22Rv1 (cell line): ENCODE measurements at regions not wholly inside any gene's neighbourhood (a gene's known extent, or its start where the extent isn't known, plus 50 kb on each side); places are given as distances from the start of the nearest gene placed in this dataset.

ENCODE experiments used
- H3K27ac ChIP-seq: fragments of 450-650 bp; 2 replicates; pipeline ENCODE4 v1.5.1; 2017
- ZFX ChIP-seq: fragments of 450-650 bp; IDR thresholded peaks from 2 replicates; pipeline ENCODE4 v1.6.1; 2017; ENCODE audit warnings: antibody characterized with exemption, borderline replicate concordance
- TF ChIP-seq, protein P1 (sequence below): fragments of 450-650 bp; IDR thresholded peaks from 2 replicates; pipeline ENCODE4 v1.5.1; 2017; ENCODE audit warnings: mild to moderate bottlenecking

DNA sequence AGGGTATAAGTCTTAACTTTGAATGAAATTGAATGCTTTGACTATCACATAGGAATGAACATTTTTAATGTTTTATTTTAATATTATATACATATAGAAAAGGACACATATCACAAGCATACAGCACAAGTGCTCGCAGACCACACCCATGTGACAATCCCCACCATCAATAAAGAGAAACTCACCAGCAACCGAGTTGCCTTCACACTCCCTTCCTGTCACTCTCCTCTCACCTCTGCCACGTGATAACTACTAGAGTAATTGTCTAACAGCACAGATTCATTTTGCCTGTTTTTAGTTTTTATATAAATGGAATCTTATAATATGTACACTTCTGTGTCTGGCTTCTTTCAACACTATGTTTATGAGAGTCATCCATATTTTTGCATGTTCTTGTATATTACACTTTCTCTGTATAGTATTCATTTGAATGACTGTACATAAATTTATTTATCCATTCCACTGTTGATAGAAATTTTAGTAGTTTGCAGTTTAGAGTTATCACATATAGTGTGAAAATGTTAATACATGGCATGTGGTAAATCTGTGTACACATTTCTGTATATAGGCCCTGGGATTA, 304.9 kb upstream of the DUSP10 start:
- TF ChIP-seq, protein P1, sequence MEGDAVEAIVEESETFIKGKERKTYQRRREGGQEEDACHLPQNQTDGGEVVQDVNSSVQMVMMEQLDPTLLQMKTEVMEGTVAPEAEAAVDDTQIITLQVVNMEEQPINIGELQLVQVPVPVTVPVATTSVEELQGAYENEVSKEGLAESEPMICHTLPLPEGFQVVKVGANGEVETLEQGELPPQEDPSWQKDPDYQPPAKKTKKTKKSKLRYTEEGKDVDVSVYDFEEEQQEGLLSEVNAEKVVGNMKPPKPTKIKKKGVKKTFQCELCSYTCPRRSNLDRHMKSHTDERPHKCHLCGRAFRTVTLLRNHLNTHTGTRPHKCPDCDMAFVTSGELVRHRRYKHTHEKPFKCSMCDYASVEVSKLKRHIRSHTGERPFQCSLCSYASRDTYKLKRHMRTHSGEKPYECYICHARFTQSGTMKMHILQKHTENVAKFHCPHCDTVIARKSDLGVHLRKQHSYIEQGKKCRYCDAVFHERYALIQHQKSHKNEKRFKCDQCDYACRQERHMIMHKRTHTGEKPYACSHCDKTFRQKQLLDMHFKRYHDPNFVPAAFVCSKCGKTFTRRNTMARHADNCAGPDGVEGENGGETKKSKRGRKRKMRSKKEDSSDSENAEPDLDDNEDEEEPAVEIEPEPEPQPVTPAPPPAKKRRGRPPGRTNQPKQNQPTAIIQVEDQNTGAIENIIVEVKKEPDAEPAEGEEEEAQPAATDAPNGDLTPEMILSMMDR, result no peak
- TF ChIP-seq ZFX, result no peak
- H3K27ac ChIP-seq, result no peak overlapping the region

DNA sequence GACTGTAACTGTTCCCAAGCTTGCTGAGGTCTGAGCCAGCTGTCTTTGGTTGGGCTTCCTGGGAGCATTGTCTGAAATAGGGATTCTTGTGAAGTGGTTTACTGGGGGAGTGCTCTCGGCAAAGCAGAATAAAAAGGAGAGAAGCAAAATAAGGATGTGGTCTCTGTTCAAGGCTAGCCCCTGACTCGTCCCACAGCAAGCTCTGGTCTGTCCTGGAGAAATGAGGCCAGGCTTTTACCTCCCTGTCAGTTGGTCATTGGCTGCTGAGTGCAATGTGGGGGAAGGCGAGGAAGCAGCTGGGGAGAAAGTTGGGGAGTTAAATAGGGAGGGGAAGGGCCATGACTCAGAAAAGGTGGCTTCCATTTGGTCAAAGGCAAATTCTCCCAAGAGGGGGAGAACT, 303.9 kb upstream of the DUSP10 start:
- TF ChIP-seq ZFX, result no peak
- TF ChIP-seq, protein P1, result no peak
- no peak overlapping the region for H3K27ac ChIP-seq

DNA sequence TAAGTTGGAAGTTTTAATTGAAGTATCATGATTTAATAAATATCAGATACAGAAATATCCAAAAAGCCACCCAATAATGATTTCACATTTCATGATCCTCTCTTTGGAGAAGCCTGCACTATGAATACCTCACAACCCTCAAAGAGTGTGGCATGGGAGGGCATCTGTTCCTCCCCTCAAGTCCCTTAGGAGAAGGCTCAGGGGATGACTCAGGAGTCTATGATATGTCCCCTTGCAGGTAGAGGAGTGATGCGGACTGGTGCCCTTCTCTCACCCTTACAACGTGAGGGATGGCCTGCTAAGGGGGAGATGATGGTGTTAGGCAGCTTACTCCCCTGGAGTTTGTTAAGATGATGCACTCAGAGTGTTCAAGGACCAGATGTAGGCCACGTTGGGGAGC, 303.3 kb upstream of the DUSP10 start:
- TF ChIP-seq ZFX, result no peak
- TF ChIP-seq, protein P1, result no peak
- no peak overlapping the region for H3K27ac ChIP-seq

DNA sequence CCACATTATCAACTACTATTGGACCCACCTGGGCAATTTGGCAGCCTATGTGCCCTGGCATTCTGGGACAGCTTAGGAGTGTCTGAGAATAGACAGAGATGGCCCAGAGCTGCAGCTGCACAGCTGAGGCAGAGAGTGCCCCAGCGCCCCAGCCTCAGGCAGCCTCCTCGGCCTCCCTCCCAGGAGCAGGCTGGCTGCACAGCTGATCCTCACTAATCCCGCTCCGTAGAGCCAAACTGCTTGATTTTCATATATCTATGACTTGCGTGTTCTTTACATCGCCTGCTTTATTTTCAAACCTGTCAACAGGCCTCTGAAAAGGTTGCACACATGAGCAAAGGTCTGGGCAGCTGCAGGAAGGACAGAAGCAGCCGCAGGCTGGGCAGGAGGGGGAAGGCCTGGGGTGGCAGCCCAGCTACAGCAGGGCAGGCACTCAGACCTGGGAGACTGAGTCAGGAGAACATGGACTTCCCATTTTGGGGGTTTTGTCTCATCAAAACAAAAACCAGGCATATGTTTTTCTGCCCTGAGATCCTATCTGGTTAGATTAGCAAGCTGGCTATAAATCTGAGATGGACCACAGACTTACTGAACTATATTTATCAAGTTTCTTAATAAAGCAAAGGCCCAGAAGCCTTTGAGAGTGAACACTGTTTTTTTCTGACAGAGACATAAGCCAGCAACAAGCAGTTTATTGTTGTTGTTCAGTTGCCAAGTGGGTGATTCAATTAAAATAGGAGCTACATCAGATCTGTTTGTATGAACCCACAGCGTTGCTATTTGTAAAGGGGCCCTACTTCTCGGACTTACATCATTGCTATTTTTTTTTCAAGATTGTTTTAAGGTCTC, 301.8 kb upstream of the DUSP10 start:
- no peak for TF ChIP-seq ZFX
- TF ChIP-seq, protein P1, result no peak
- H3K27ac ChIP-seq, result no peak overlapping the region

DNA sequence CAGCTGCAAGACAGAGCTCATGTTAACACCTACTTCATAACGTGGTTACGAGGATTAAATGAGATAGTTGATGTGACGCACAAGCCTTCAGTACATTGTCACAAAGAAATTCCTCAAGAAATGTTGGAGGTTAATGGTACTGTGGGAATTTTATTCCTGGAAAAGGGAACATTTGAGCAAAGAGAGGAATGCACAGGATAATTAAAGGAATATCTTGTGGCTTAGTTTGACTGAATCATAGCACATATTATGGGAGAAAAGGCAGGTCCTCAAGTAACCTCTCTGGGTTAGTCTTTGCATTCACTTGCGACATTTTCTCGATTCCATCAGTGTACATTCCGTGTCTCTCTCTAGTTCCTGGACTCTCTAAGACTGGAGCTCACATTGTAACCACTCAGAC, 300.2 kb upstream of the DUSP10 start:
- TF ChIP-seq, protein P1, result no peak
- no peak for TF ChIP-seq ZFX
- no peak overlapping the region for H3K27ac ChIP-seq

DNA sequence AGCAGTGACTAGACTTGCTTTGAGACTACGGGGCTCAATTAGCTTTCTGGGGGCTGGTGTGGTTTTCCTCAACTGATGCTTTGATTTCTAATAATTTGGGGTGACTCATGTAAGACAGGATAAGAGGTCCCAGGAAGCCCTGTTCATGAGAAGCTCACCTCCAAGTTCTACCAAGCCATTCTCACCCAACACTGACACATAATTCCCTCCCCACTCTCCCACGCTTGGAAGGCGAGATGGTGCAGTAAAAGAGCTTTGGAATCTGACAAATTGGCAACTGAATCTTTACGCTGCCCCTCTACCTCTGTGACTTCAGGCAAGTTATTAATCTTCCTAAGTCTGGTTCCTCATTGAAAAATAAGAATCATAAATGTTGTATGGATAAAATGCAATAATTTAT, 299.1 kb upstream of the DUSP10 start:
- H3K27ac ChIP-seq, result no peak overlapping the region
- TF ChIP-seq, protein P1, result no peak
- no peak for TF ChIP-seq ZFX
